Neural crest cell (in vitro differentiated cells): ENCODE measurements at regions not wholly inside any gene's neighbourhood (a gene's known extent, or its start where the extent isn't known, plus 50 kb on each side); places are given as distances from the start of the nearest gene placed in this dataset.
A peak's percentile ranks its signal among the peaks of the same experiment; 100 is the strongest.

Experiments
- DNase-seq: peaks from one replicate; pipeline ENCODE4 v3.0.0; 2021; ENCODE audit warnings: low read depth, mixed read lengths, low spot score
- H3K27ac Mint-ChIP-seq: one replicate; pipeline ENCODE4 v1.8.0; 2021; ENCODE audit warnings: mild to moderate bottlenecking, mixed read lengths; ENCODE audit not compliant: unreplicated experiment
- H3K27me3 Mint-ChIP-seq: 2 replicates; pipeline ENCODE4 v1.8.0; 2021; ENCODE audit warnings: low read depth, mild to moderate bottlenecking, mixed read lengths
- H3K36me3 Mint-ChIP-seq: 2 replicates; pipeline ENCODE4 v1.8.0; 2021; ENCODE audit warnings: low read depth, mild to moderate bottlenecking, mixed read lengths
- H3K4me1 Mint-ChIP-seq: 2 replicates; pipeline ENCODE4 v1.8.0; 2021; ENCODE audit warnings: mixed read lengths
- H3K4me3 Mint-ChIP-seq: one replicate; pipeline ENCODE4 v1.8.0; 2021; ENCODE audit warnings: mild to moderate bottlenecking, mixed read lengths
- H3K9me3 Mint-ChIP-seq: 2 replicates; pipeline ENCODE4 v1.8.0; 2021; ENCODE audit warnings: mixed read lengths
- CTCF ChIP-seq: fragments of 200-600 bp; sonication (generic); conservative IDR thresholded peaks from 2 replicates; pipeline ENCODE4 v1.5.0; 2021; ENCODE audit warnings: antibody characterized with exemption, mild to moderate bottlenecking

GRCh38 chr12:107622001-107622400, 63.6 kb upstream of the PWP1 start:
- peaks cover 6% of the 10 kb centered on the region for H3K9me3 Mint-ChIP-seq
- no peak overlapping the region for H3K4me3 Mint-ChIP-seq
- no peak overlapping the region for H3K27ac Mint-ChIP-seq
- peaks cover 8% of the 10 kb centered on the region for H3K36me3 Mint-ChIP-seq
- no peaks in the 10 kb centered on the region for H3K4me1 Mint-ChIP-seq
- peak; percentile 21 for DNase-seq
- H3K27me3 Mint-ChIP-seq = peaks cover 9% of the 10 kb centered on the region
- TF ChIP-seq CTCF = peak; percentile 60

GRCh38 chr12:107624493-107624892, 61.1 kb upstream of the PWP1 start:
- Mint-ChIP-seq H3K27ac (no peak overlapping the region), H3K9me3 (peaks cover 6% of the 10 kb centered on the region), H3K4me1 (no peaks in the 10 kb centered on the region), H3K36me3 (peaks cover 8% of the 10 kb centered on the region), H3K4me3 (no peak overlapping the region), H3K27me3 (peaks cover 11% of the 10 kb centered on the region)
- DNase-seq = no peak
- no peak for TF ChIP-seq CTCF

- no peak for DNase-seq
- Mint-ChIP-seq H3K27ac (no peak overlapping the region), H3K27me3 (peaks cover 2% of the 10 kb centered on the region), H3K4me1 (no peaks in the 10 kb centered on the region), H3K9me3 (no peaks in the 10 kb centered on the region), H3K4me3 (no peak overlapping the region), H3K36me3 (no peaks in the 10 kb centered on the region)
- no peak for TF ChIP-seq CTCF
Observed at GRCh38 chr12:107631715-107632114, 53.9 kb upstream of the PWP1 start.

- Mint-ChIP-seq H3K27ac (no peak overlapping the region), H3K9me3 (no peaks in the 10 kb centered on the region), H3K27me3 (no peaks in the 10 kb centered on the region), H3K36me3 (no peaks in the 10 kb centered on the region), H3K4me3 (no peak overlapping the region), H3K4me1 (no peaks in the 10 kb centered on the region)
- TF ChIP-seq CTCF = no peak
- no peak for DNase-seq
Observed at GRCh38 chr12:107632246-107632645, 53.4 kb upstream of the PWP1 start.

- Mint-ChIP-seq H3K4me1 (no peaks in the 10 kb centered on the region), H3K27me3 (peaks cover 11% of the 10 kb centered on the region), H3K27ac (no peak overlapping the region), H3K4me3 (no peak overlapping the region), H3K9me3 (no peaks in the 10 kb centered on the region), H3K36me3 (no peaks in the 10 kb centered on the region)
- TF ChIP-seq CTCF = no peak
- no peak for DNase-seq
Observed at GRCh38 chr12:107634530-107634929, 51.1 kb upstream of the PWP1 start.

GRCh38 chr12:107635139-107635538, 50.5 kb upstream of the PWP1 start:
- Mint-ChIP-seq H3K9me3 (no peaks in the 10 kb centered on the region), H3K36me3 (no peaks in the 10 kb centered on the region), H3K4me3 (no peak overlapping the region), H3K4me1 (no peaks in the 10 kb centered on the region), H3K27me3 (peaks cover 15% of the 10 kb centered on the region), H3K27ac (no peak overlapping the region)
- no peak for DNase-seq
- TF ChIP-seq CTCF = no peak
